Vagina (tissue), 2 donors: ENCODE measurements at regions not wholly inside any gene's neighbourhood (a gene's known extent, or its start where the extent isn't known, plus 50 kb on each side); places are given as distances from the start of the nearest gene placed in this dataset.

Experiments
- CTCF ChIP-seq, 3 experiments: fragments of 450-650 bp in 2 of 3; fragments of 200-600 bp in 1 of 3; sonication (generic) in 1 of 3; IDR thresholded peaks; one replicate each; pipeline ENCODE4 v1.5.1; 2017 to 2019; ENCODE audit warnings: antibody characterized with exemption in 3 of 3, mild to moderate bottlenecking in 2 of 3, moderate library complexity in 2 of 3
- POLR2AphosphoS5 ChIP-seq, 2 donors: sonication (generic); formaldehyde crosslinking; IDR thresholded peaks; one replicate each; pipeline ENCODE4 v1.9.0; 2017; ENCODE audit warnings: antibody characterized with exemption in 2 of 2, mild to moderate bottlenecking in 2 of 2, low read depth in 1 of 2; ENCODE audit not compliant: insufficient read depth in 1 of 2

GRCh38 chr2:88811681-88812080 is 120.2 kb downstream of the RPIA start:
- no peak for TF ChIP-seq POLR2AphosphoS5 (IDR thresholded peaks at IDR 0.05; ENCODE audit: insufficient read depth in 1 of 2, low read depth in 1 of 2)
- no peak for TF ChIP-seq CTCF (IDR thresholded peaks at IDR 0.05)
